ENCODE measurements at regions not wholly inside any gene's neighbourhood (a gene's known extent, or its start where the extent isn't known, plus 50 kb on each side); places are given as distances from the start of the nearest gene placed in this dataset.
"Not testable (repeated sequence)": the region's sequence is repeated elsewhere in the genome, so short reads cannot be mapped to it uniquely, and the experiment has no call there.

DNA sequence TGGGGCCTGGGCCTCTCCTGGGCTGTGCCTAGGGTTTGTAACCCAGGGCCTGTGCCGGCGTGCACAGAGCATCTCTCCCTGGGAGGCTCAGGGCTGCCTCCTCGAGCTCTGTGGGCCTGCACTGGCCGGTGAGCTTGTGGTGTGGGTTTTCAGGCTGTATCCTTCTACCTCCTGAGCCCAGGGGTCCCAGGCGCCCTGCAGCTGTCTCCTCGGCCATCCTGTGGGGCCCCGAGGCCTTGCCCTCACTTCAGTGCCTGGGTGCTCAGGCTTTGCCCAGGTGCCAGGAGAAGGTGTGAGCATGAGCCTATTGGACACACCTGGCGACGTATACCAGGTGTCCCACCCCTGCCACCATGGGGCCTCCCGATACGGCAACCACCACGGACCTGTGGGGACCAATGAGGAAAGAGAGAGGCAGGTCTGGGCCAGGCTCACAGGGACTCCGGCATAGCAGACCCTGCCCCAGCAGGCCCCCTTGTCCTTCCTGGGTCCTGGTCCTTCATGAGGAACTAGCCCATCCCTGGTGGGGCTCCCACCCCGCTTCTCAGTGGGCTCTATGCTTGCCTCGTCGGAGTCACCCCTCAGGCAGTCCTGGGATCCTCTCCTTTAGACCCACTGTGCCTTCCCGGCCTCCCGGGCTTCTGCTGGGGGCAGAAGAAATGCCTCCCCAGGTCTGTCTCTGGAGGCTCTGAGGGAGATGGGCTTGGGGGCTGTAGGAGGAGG lies 400.2 kb downstream of the TMEM121 start:
- no peak for DNase-seq

DNA sequence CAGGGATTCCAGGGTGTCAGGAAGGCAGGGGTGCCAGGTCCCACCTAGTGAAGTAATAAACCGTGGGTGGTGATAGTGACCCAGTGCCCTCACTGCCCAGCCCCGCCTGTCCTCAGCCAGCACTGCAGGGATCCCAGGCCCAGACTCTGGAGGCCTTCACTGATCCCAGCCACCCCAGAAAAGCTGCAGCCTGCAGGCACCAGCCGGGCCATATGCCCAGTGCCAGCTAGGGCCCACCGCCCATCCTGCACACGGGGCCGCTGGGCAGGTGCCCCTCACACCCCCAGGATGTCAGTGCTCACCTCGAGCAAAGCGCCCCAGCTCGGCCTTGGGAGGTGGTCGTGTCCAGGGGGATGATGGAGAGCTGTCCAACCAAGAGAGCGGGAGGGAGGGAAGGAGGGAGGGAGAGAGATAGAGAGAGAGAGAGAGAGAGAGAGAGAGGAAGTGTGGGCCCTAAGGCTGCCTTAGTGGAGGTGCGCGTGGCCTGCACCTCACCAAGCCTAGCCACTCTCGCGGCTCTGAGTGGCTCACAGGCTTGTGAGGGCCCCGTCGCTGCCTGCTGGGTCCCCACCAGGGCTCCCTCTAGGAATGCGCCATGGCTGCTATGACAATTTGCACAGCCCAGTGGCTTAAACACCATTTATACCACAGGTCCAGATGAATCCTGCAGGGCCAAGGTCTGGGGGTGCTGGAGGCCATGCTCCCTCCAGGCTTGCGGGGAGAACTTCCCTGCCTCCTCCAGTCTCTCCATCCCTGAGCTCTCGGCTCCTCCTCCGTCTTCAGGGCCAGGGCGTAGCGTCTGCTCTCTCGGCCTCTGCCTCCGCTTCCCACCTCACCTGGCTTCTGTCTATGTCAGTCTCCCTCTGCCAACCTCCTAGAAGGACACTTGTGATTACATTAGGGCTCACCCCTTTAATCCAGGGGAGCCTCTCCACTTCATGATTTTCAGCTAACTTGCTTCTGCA lies 401.0 kb downstream of the TMEM121 start:
- DNase-seq, result no peak

DNA sequence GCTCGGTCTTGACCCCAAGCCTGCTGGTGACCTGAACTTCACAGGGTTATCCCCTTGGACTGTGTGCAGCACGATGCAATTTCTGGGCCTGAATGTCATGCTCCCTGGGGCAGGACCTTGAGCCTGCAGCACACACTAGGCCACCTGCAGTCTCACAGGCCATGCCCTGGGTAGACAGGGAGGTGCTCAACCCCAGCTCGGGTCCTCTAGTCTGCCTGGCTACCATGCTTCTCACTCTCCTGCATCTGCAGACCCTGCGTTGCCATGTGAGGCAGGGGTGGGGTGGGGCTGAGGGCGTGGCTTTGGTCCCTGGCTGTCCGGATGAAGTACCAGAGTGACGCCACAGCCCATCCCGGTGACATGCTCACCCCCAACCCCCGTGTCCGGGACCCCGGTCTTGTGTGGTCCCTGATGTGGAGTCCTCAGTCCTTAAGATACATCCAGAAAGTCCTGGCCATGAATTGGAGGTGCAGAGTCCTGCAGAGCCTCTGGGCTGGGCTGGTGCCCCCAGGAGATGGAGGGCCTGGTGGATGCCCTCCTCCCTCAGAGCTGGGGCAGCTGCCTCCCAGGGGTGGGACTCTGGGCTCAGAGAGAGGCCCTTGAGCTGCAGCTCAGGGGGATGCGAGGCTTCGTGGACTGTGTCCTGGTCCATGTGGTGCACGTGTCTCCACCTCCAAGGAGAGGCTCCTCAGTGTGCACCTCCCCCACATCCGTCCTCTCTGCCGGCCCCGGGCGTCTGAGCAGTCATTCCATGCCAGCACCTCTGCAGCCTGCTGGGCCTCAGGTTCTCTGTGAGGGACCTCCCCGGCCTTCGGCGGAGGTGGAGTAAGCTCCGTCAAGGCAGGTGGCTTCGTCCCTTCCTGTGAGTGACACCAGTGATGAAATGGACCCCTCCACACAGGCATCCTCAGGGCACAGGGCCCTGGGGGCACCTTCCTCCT lies 402.1 kb downstream of the TMEM121 start:
- DNase-seq, result not testable (repeated sequence)

DNA sequence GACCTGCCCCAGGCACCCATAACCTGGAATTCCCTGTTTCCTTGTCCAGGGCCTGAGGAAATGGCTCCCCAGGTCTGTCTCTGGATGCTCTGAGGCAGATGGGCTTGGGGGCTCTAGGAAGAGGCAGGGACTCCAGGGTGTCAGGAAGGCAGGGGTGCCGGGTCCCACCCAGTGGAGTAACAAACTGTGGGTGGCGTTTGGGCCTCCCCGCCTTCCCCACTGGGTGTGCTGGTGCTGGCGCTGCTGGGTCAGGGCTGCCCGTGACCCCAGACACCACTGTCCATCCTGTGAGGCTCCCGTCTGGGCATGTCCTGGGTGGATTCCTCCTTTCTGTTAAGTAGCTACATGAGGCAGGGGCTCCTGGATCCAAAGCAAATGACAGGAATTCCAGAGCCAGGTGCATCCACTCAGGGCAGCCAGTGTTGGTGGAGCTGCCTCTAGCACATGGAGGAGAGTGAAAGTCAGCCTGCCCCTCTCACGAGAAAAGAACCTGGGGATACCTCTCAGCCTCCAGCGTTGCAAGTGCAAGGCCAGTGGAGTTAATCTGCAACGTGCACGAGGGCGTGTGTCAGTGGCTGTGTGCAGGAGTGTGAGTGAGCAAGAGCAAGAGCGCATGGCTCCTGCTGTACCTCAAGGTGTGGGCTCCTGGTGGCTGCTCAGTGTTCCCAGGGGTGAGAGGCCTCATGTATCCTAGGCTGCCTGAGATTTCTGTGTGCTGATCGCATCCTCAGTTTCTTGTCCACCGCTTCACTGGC lies 403.1 kb downstream of the TMEM121 start:
- DNase-seq, result no peak

DNA sequence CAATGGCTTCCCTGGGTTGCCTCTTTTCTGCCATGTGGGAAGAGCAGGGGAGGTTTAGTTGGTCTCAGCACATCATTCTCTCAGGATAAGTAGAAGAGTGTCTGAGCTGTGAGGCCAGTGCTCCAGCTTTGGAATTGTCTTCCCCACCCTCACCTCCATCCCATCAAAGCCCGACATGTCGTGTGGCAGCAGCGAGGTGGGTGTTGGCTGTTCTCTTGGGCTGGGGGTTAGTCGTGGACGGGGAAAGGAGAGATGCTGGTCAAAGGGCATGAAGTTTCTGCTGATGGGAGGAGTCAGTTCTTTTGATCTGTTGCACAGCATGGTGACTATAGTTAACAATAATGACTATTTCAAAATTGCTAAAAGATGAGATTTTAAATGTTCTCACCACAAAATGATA lies 404.2 kb downstream of the TMEM121 start:
- no peak for DNase-seq

DNA sequence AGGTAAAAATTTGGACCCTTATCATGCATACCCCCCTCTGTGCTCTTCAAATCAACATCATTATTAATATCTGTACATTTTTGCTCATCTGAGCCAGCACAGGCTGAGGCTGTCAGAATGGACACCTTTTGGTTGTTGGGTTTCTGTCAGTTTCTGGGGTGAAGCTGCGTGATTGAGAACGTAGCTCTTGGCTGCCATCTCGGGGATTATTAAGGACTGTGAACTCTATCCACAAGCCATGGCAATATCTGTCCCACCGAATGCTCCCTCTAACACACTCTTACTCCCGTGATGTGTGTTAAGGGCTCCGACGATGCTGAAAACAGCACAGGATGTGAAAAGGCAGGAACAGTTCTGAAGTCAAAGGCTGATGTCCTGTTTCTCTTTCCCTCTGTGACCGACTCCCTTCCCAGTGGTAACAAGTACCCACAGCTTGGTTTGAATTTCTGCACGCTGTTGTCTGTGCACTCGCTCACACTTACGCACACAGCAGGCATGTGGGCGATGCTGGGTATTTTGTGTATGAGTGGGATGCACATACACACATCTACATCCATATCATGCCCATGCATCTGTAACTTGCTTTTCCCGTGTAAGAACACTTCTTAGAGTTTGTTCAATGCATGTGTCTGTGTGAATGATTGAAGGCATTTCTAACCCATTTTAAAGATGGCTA lies 405.6 kb downstream of the TMEM121 start:
- DNase-seq, result peak; percentile 23

DNA sequence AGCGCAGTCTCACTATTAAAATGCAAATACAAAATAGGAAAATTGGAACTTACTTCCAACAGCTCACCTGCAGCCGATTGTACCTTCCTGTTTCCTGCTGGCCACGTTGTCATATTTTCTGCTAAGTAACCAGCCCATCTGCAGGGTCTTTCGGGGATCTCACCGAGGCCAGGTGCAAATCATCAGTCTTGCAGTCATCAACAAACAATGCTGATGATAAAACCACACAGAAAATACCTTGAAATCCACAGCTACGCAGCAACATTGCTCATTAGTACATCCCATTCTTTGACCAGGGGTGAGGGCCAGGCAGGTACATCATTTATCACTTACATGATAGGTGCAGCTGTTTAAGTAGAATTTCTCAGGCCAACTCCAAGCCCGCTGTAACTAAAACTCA lies 406.9 kb downstream of the TMEM121 start:
- no peak for DNase-seq

DNA sequence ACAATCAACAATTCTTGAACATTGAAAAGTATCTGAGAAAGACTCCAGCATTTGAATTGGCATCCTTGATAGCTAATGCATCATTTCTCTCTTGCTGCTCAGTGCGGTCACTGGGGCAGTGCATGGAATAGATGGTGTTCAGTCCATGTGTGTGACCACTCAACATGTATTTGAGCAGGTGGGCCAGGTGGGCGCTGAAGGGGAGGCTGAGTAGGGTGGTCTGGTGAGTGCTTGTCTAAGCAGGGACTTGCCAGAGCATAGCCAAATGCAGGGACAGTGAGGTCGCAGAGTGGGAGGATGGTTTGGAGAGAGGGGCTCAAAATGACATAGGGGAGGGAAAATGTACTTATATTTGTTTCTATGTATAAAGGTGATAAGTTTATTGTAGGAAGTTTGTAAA lies 409.0 kb downstream of the TMEM121 start:
- no peak for DNase-seq

DNA sequence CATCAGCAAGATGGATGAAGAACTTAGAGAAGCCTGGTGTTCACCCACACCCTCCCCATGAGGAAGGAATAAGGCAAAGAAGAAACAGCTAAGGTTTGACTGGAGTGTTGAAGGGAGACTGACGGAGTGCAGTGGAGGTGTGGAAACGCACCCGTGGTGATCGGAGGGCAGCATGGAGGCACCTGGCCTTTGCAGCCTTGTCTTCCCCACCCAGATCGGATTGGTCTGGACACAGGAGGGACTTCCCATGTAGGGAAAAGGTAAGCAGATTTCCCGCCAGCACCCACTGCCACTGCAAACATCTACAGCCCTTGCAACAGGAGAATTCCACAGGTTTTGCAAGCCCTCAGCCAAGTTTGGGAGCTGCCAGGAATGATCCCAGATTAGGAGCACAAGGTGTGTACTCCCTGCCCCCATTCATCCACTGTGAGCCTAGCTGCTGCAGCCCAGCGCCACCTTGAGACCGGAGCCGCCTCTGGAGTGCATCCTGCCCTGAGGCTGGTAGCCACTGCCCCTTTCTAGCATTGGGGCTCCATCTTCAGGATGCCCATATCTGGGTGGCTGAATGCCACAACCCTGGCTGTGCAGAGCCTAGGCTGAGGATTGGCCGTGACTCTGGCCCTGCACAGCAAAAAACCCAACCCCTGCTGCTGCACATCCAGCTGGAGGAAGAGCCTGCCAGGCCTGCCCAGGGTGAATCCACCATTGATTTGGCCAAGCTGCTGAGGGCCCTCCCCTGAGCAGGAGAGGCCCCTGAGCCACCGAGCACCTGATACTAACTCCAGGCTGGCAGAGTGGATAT lies 411.1 kb downstream of the TMEM121 start:
- DNase-seq, result no peak

DNA sequence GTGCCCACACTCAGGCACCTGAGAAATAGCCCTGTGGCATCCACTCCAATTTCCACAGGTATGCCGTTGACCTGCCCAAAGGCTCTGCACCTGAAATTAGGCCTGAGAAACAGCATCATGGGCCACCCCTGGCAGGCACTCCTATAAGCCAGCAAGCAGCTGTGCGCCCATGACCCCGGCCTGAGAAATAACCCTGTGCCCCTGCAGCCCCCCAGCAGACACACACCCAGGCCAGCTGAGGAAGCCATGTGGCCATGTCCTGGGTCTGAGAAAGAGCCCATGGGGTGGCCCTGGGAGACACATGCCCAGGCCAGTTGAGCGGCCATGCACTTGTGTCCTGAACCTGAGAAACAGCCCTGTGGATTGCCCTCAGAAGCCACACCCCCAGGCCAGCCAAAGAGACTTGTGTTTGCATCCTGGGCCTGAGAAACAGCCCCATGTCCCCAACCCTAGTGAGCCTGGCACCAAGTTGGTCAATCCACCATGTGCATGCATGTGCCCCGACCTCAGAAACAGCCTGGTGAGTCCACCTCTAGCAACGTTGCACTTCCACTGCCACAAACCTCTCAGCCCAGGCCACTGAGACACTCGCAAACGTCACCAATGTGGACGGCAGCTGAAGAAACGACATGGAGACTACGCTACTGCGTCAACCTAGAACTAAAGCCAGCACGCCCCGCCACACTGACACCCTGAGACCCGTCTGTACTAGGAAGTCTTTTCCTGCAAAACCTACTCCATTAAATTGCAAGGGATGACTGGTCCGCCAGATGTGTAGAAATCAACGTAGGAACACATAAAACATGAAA lies 411.9 kb downstream of the TMEM121 start:
- no peak for DNase-seq

DNA sequence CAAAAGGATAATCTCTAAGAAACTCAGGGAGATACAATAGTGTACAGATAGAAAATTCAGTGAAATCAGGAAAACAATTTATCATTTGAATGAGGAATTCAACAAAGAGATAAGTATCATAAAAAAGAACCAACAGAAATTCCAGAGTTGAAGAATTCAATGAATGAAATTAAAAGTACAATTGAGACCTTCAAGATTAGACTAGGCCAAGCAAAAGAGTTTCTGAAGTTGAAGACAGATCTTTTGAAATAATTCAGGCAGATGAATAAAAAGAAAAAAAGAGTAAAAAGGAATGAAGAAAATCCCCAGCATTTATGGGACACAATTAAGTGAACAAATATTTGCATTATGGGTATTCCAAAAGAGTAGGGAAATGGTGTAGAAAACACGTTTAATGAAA lies 412.6 kb downstream of the TMEM121 start:
- no peak for DNase-seq

DNA sequence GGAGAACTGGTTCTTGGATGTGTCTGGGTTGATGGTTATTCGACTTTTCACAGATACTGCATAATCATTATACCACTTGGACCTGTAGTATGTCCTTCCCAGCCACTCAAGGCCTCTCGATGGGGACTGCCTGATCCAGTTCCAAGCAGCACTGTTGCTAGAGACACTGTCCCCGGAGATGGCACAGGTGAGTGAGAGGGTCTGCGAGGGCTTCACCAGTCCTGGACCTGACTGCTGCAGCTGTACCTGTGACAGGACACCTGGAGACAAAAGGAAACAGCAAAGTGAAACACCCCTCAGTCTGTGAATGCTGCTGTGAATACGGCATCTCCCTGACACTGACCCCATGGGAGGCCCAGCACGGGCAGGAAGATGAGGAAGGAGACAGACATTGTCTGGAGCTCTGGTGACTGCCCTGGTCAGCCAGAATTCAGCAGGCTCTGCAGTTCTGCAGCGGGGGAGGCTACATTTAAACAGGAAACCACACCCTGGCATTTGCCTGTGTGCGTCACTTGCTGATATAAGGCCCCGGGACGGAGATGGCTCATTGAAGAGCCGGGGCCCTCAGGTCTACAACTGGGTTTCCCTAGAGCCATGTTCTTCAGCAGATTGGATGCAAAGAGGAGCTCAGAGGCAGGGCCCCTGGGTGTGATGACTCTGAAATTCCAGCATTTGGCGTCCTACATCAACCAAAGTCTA lies 413.6 kb downstream of the TMEM121 start:
- DNase-seq, result peak; percentile 14

DNA sequence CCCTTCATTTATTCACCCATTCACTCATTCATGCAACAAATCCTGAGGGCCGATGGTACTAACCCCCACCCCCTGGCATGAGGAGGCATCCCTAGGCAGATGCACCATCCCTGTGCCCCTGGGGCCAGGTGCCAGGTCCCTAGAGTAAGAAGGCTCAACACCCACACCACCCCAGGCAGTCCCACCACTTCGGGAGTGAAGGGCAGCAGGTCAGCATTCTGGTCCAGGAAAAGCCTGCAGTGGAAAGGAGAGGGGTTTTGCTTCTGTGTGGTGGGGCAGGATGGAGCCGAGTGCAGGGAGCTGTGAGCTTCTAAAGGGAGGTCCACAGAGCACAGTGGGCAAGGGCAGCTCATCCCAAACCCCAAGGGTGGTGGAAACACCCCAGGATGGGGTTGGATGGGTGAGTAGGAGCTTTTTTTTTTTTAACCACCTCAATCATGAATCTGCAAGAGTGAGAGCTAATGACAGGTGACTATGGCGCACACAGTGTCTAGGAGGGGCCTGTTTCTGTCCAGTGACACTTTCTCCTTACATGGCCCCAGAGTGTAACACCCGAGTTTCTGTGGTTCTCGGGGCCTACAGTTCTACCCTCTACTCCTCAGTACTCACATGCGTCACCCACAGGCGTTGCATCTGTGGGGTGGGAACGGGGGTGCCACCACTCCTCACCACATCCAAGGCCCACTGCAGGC lies 414.3 kb downstream of the TMEM121 start:
- no peak for DNase-seq

DNA sequence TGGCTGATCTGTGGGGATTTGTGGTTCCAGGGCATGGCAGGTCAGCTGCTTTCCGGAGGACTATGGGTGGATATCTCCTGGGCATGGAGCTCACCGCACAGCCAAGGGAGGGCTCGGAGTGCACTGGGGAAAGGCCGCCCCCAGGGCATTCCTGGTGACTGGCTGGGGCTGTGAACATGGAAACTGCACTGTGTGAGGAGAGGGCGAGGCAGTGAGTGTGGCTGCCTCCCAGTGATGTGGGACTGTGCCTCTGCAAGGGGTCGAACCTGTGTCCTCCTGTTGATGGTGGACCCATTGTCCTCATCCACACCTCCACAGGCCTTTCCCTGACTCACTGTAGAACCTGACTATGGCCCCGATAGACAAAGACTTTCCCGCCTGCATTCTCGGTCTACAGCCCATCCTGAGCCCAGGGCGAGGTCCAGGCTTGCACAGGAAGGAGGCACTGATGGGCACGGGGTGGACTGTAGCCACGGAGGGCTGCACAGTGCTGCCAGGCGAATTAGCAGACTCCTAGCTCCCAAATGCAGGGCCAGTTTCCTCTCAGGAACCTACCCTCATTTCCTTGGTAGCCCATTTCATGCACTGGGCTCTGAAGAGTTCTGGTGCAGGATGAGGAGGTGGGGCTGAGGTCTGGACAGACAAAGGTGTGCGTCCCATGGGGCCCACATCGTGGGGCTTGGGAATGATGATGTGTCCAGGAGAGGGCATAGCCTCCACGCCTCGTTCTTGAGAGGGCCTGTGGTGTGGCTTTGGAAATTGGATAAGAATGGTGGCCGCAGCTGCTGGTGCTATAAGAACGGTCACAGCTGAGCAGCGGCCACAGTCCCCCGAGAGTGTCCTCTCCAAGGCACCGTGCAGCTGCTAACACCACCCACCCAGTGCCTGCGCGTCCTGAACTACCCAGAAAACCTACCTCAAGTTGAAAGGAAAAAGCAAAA lies 415.1 kb downstream of the TMEM121 start:
- DNase-seq, result no peak

DNA sequence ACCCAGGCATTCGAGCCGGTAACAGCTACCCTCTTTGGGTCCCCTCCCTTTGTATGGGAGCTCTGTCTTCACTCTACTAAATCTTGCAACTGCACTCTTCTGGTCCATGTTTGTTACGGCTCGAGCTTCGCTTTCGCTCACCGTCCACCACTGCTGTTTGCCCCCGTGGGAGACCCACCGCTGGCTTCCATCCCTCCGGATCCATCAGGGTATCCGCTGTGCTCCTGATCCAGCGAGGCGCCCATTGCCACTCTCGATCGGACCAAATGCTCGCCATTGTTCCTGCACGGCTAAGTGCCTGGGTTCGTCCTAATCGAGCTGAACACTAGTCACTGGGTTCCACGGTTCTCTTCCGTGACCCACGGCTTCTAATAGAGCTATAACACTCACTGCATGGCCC lies 416.3 kb downstream of the TMEM121 start:
- DNase-seq, result not testable (repeated sequence)

DNA sequence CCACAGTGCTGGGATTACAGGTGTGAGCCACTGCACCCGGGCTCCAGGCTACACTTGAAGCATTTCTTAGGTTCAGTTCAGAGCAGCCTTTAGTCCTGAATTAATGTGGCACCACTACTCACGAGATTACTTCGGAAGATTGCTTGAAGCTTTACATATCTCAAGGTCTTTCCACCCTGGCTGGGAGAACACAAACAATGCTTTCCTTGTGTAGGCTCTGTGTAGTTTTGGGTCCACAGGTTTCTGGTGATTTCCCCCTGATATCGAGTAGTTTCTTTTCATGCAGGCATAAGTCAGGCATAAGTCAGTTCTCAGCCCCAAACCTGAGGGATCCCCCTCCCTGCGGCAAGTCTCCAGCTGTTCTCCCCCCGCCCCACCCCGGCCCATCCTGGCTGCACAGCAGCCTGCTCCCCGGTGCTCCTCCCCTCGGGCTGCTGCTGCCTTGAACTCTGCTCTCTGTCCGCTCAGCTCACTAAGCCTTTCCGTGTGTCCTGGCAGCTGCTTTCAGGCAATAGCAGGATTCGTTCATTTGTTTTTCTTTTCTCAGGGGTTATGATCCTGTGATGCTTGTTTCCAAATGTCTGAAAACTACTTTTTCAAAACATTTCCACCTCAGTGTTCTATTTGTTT lies 417.7 kb downstream of the TMEM121 start:
- DNase-seq, result no peak
